Stomach (tissue), 8 donors: ENCODE measurements at regions not wholly inside any gene's neighbourhood (a gene's known extent, or its start where the extent isn't known, plus 50 kb on each side); places are given as distances from the start of the nearest gene placed in this dataset.

ENCODE experiments used
- DNase-seq, 2 donors: peaks; one replicate each; pipeline versions ENCODE4 v3.0.0 to v3.0.0-alpha.2; 2013 to 2019
- H3K27ac ChIP-seq, 5 donors: fragments of 200-600 bp in 4 of 5; sonication (generic) in 4 of 5; one replicate each; pipeline ENCODE4 v1.5.1; 2013 to 2019; ENCODE audit warnings: mild to moderate bottlenecking in 1 of 5, moderate library complexity in 1 of 5
- H3K27me3 ChIP-seq, 3 donors: fragments of 200-600 bp; sonication (generic); one replicate each; pipeline ENCODE4 v1.5.1; 2017 to 2019; ENCODE audit warnings: mixed run types in 1 of 3
- H3K36me3 ChIP-seq, 4 donors: fragments of 200-600 bp; sonication (generic); 1 replicate in 3 of 4; 2 replicates in 1 of 4; pipeline ENCODE4 v1.5.1; 2016 to 2019
- H3K4me1 ChIP-seq, 4 donors: fragments of 200-600 bp; sonication (generic); one replicate each; pipeline ENCODE4 v1.5.1; 2016 to 2019
- H3K4me3 ChIP-seq, 4 donors: fragments of 200-600 bp; sonication (generic) in 3 of 4; one replicate each; pipeline ENCODE4 v1.5.1; 2016 to 2019; ENCODE audit warnings: mild to moderate bottlenecking in 1 of 4
- H3K9me3 ChIP-seq, 4 donors: fragments of 200-600 bp; sonication (generic); one replicate each; pipeline ENCODE4 v1.5.1; 2016 to 2019
- CTCF ChIP-seq, 7 experiments: fragments of 450-650 bp in 4 of 7; fragments of 200-600 bp in 3 of 7; sonication (generic) in 3 of 7; IDR thresholded peaks; one replicate each; pipeline ENCODE4 v1.5.1; 2016 to 2019; ENCODE audit warnings: antibody characterized with exemption in 7 of 7, control low read depth in 2 of 7, mild to moderate bottlenecking in 1 of 7
- EP300 ChIP-seq: sonication (generic); formaldehyde crosslinking; IDR thresholded peaks from one replicate; pipeline ENCODE4 v1.6.1; 2017; ENCODE audit warnings: antibody characterized with exemption
- POLR2A ChIP-seq, 4 donors: fragments of 450-650 bp; IDR thresholded peaks; one replicate each; pipeline ENCODE4 v1.6.1; 2016; ENCODE audit warnings: antibody characterized with exemption in 4 of 4, control low read depth in 2 of 4, mild to moderate bottlenecking in 1 of 4, moderate library complexity in 1 of 4
- POLR2AphosphoS5 ChIP-seq, 3 donors: sonication (generic); formaldehyde crosslinking; IDR thresholded peaks; one replicate each; pipeline ENCODE4 v1.6.1; 2016; ENCODE audit warnings: antibody characterized with exemption in 3 of 3
- WGBS, 5 donors: extraction: QIAGEN DNeasy Blood & Tissue Kit in 3 of 5; methylation state at CpG; one replicate each; pipeline versions ENCODE4 v1.1.5 to v1.1.7; 2013 to 2018; 5-methylcytosine and 5-hydroxymethylcytosine counted together
- intact Hi-C: fragments of 100-400 bp; cut with DNase I; formaldehyde crosslinking; loops from one replicate; pipeline ENCODE4 v1.15.1; 2023; ENCODE audit warnings: low total_unique reads
- donor health status: healthy with polysubstance abuse.
- donor health status: Bipolar disorder and iron deficiency.
- donor health status: healthy.

GRCh38 chr2:215803150-215803549, 210.2 kb downstream of the MREG start:
- intact Hi-C loops = no loop called here
- Histone ChIP-seq H3K4me1 (no peaks in the 10 kb centered on the region), H3K9me3 (no peaks in the 10 kb centered on the region), H3K4me3 (no peak overlapping the region), H3K27me3 (no peaks in the 10 kb centered on the region), H3K36me3 (no peaks in the 10 kb centered on the region), H3K27ac (no peak overlapping the region)
- no peak for DNase-seq
- TF ChIP-seq CTCF (IDR thresholded peaks at IDR 0.05) = no peak

GRCh38 chr2:215799194-215799593, 214.2 kb downstream of the MREG start:
- 93 to 100% (median 97%) methylated on average over 1 of the region's 1 CpG for WGBS, 5 donors
- H3K4me3 ChIP-seq = no peak overlapping the region
- H3K9me3 ChIP-seq = no peaks in the 10 kb centered on the region
- no peak for TF ChIP-seq POLR2A (IDR thresholded peaks at IDR 0.05)
- no peak for TF ChIP-seq POLR2AphosphoS5 (IDR thresholded peaks at IDR 0.05)
- no peak for TF ChIP-seq CTCF (IDR thresholded peaks at IDR 0.05)
- TF ChIP-seq EP300 = no peak
- no peaks in the 10 kb centered on the region for H3K36me3 ChIP-seq
- no peak for DNase-seq
- peaks cover 3 to 23% (median 15%) of the 10 kb centered on the region in 4 donors for H3K4me1 ChIP-seq
- intact Hi-C loops = no loop called here
- H3K27ac ChIP-seq = no peak overlapping the region
- H3K27me3 ChIP-seq = no peaks in the 10 kb centered on the region

GRCh38 chr2:215797676-215798075, 215.7 kb downstream of the MREG start:
- H3K4me3 ChIP-seq = no peak overlapping the region
- DNase-seq = no peak
- 51 to 79% (median 73%) methylated on average over 2 of the region's 2 CpGs for WGBS, 5 donors
- no peaks in the 10 kb centered on the region for H3K9me3 ChIP-seq
- no peak overlapping the region for H3K27ac ChIP-seq
- H3K4me1 ChIP-seq = peaks cover 6 to 32% (median 20%) of the 10 kb centered on the region in 4 donors
- intact Hi-C loops = no loop called here
- TF ChIP-seq POLR2A (IDR thresholded peaks at IDR 0.05) (no peak), POLR2AphosphoS5 (IDR thresholded peaks at IDR 0.05) (no peak), CTCF (IDR thresholded peaks at IDR 0.05) (no peak), EP300 (no peak)
- H3K36me3 ChIP-seq = no peaks in the 10 kb centered on the region
- H3K27me3 ChIP-seq = no peaks in the 10 kb centered on the region

- Histone ChIP-seq H3K27me3 (no peaks in the 10 kb centered on the region), H3K9me3 (no peaks in the 10 kb centered on the region), H3K4me1 (peaks cover 6 to 32% (median 20%) of the 10 kb centered on the region in 4 donors), H3K27ac (no peak overlapping the region), H3K4me3 (no peak overlapping the region), H3K36me3 (no peaks in the 10 kb centered on the region)
- no peak for TF ChIP-seq POLR2A (IDR thresholded peaks at IDR 0.05)
- peak in 1 of 3 donors; percentile 9 for TF ChIP-seq POLR2AphosphoS5 (IDR thresholded peaks at IDR 0.05)
- intact Hi-C loops = no loop called here
- WGBS, 5 donors = 59 to 63% (median 60%) methylated on average over 4 of the region's 4 CpGs
- DNase-seq = peak; percentile 31 to 54
These were observed 217.1 kb downstream of the MREG start for GRCh38 chr2:215796140-215796855.

GRCh38 chr2:215794829-215795546, 218.4 kb downstream of the MREG start:
- TF ChIP-seq POLR2AphosphoS5 (IDR thresholded peaks at IDR 0.05) = no peak
- TF ChIP-seq CTCF (IDR thresholded peaks at IDR 0.05) = no peak
- TF ChIP-seq POLR2A (IDR thresholded peaks at IDR 0.05) = no peak
- no peak for TF ChIP-seq EP300
- H3K4me1 ChIP-seq = peaks cover 6 to 34% (median 20%) of the 10 kb centered on the region in 4 donors
- no peaks in the 10 kb centered on the region for H3K9me3 ChIP-seq
- 81 to 84% (median 82%) methylated on average over 5 of the region's 5 CpGs for WGBS, 5 donors
- peak in 1 of 2 donors; percentile 49 for DNase-seq
- peak overlapping the region in 2 of 5 donors; percentile 59 to 74 for H3K27ac ChIP-seq
- H3K4me3 ChIP-seq = no peak overlapping the region
- no peaks in the 10 kb centered on the region for H3K27me3 ChIP-seq
- no peaks in the 10 kb centered on the region for H3K36me3 ChIP-seq
- intact Hi-C loops = no loop called here
